Gastrocnemius medialis (tissue), 4 donors: ENCODE measurements at regions not wholly inside any gene's neighbourhood (a gene's known extent, or its start where the extent isn't known, plus 50 kb on each side); places are given as distances from the start of the nearest gene placed in this dataset.

Source experiments
- POLR2A ChIP-seq, 2 donors: fragments of 450-650 bp; IDR thresholded peaks; one replicate each; pipeline ENCODE4 v1.6.1; 2017; ENCODE audit warnings: antibody characterized with exemption in 2 of 2, mild to moderate bottlenecking in 2 of 2, moderate library complexity in 2 of 2
- TF ChIP-seq, protein P1 (sequence below), 5 experiments: fragments of 450-650 bp in 3 of 5; fragments of 200-600 bp in 2 of 5; sonication (generic) in 2 of 5; IDR thresholded peaks in 4 of 5; conservative IDR thresholded peaks in 1 of 5; 1 replicate in 4 of 5; 2 replicates in 1 of 5; pipeline ENCODE4 v1.5.1; 2016 to 2019; ENCODE audit warnings: antibody characterized with exemption in 5 of 5, mild to moderate bottlenecking in 3 of 5, moderate library complexity in 3 of 5

DNA sequence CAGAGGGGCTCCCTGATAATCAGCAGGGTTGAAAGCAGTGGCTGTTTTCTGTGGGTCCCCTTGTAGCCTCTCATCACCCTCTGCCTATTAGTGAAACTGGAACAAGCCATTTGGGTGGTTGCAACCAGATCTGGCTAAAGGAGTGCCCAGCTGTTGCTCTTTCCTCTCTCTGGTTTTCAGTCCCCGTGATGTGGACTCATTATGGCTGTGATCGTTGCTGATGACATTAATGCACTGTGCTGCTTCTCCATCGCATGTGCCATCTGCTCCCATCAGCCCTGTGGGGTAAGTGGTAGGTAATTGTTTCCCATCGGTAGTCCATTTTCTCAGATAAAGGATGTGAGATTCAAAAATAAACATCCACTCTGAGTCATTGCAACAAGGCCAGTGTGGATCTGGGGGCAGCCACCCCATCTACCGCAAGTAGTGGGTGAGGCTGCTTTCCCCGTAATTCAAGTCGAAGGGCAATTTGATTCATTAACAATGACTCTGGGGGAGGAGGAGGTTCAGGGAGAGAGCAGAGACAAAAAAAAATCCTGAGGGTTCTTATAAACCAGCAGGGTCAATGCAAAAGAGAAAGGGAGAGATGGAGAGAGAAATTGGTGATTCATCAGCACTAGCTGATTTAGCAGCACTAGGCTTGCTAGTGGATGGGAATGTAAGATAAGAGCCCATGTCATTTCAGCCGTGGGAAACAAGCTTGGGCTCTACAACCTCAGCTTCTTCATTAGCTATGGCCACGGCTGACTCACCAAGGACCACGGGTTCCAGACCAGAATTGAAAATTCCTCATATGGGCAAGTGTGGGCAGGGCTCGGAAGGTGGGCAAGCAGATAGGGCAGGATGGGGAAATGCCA is 357.8 kb downstream of the MID1IP1 start:
- TF ChIP-seq, protein P1, sequence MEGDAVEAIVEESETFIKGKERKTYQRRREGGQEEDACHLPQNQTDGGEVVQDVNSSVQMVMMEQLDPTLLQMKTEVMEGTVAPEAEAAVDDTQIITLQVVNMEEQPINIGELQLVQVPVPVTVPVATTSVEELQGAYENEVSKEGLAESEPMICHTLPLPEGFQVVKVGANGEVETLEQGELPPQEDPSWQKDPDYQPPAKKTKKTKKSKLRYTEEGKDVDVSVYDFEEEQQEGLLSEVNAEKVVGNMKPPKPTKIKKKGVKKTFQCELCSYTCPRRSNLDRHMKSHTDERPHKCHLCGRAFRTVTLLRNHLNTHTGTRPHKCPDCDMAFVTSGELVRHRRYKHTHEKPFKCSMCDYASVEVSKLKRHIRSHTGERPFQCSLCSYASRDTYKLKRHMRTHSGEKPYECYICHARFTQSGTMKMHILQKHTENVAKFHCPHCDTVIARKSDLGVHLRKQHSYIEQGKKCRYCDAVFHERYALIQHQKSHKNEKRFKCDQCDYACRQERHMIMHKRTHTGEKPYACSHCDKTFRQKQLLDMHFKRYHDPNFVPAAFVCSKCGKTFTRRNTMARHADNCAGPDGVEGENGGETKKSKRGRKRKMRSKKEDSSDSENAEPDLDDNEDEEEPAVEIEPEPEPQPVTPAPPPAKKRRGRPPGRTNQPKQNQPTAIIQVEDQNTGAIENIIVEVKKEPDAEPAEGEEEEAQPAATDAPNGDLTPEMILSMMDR (IDR thresholded peaks at IDR 0.05 in 4 of 5, conservative IDR thresholded peaks at IDR 0.05 in 1 of 5), result no peak
- TF ChIP-seq POLR2A (IDR thresholded peaks at IDR 0.05), result no peak
